HepG2 (cell line): ENCODE measurements at regions not wholly inside any gene's neighbourhood (a gene's known extent, or its start where the extent isn't known, plus 50 kb on each side); places are given as distances from the start of the nearest gene placed in this dataset.

ENCODE experiments used
- CHD2 ChIP-seq: IDR thresholded peaks from 2 replicates; pipeline ENCODE4 v1.6.1; 2011; ENCODE audit warnings: low read depth, low read length, improper control_type of control experiment
- FOXP1 ChIP-seq, 2 experiments: fragments of 450-650 bp in 1 of 2; IDR thresholded peaks; 2 replicates each; pipeline ENCODE4 v1.6.1; 2017 to 2018; ENCODE audit warnings: antibody characterized with exemption in 1 of 2
- HOXA3 ChIP-seq: sonication (generic); formaldehyde crosslinking; IDR thresholded peaks from 2 replicates; pipeline ENCODE4 v1.5.0; 2020; ENCODE audit warnings: missing genetic modification reagents
- IRF2 ChIP-seq: IDR thresholded peaks from 2 replicates; pipeline ENCODE4 v1.6.1; 2018; ENCODE audit warnings: missing genetic modification reagents, missing compliant biosample characterization
- JUN ChIP-seq: sonication (generic); formaldehyde crosslinking; IDR thresholded peaks from 2 replicates; pipeline ENCODE4 v1.4.0; 2020; ENCODE audit warnings: mild to moderate bottlenecking, missing genetic modification reagents
- KDM4B ChIP-seq: sonication (generic); formaldehyde crosslinking; IDR thresholded peaks from 2 replicates; pipeline ENCODE4 v1.4.0; 2020; ENCODE audit warnings: missing genetic modification reagents
- KMT2B ChIP-seq: IDR thresholded peaks from 2 replicates; pipeline ENCODE4 v1.6.1; 2016; ENCODE audit warnings: missing genetic modification reagents, missing compliant biosample characterization
- MED1 ChIP-seq: sonication (generic); formaldehyde crosslinking; IDR thresholded peaks from 2 replicates; pipeline ENCODE4 v1.4.0; 2020; ENCODE audit warnings: missing genetic modification reagents
- SCMH1 ChIP-seq: sonication (generic); formaldehyde crosslinking; IDR thresholded peaks from 2 replicates; pipeline ENCODE4 v1.9.0; 2021; ENCODE audit warnings: missing genetic modification reagents, mild to moderate bottlenecking, borderline replicate concordance
- SIX4 ChIP-seq: sonication (generic); formaldehyde crosslinking; IDR thresholded peaks from 2 replicates; pipeline ENCODE4 v1.4.0; 2020; ENCODE audit warnings: missing genetic modification reagents
- SOX13 ChIP-seq, 3 experiments: fragments of 450-650 bp in 1 of 3; sonication (generic) in 1 of 3; formaldehyde crosslinking in 1 of 3; IDR thresholded peaks in 2 of 3; conservative IDR thresholded peaks in 1 of 3; 2 replicates each; pipeline versions ENCODE4 v1.5.0 to v1.6.1; 2016 to 2020; ENCODE audit warnings: antibody characterized with exemption in 1 of 3, mild to moderate bottlenecking in 1 of 3, missing compliant biosample characterization in 1 of 3, missing genetic modification reagents in 1 of 3, moderate library complexity in 1 of 3
- SP4 ChIP-seq: sonication (generic); formaldehyde crosslinking; IDR thresholded peaks from 2 replicates; pipeline ENCODE4 v1.8.1; 2023; ENCODE audit warnings: mild to moderate bottlenecking, missing genetic modification reagents
- ZNF101 ChIP-seq: sonication (generic); formaldehyde crosslinking; IDR thresholded peaks from 2 replicates; pipeline ENCODE4 v1.4.0; 2020; ENCODE audit warnings: mild to moderate bottlenecking, low read depth, missing genetic modification reagents, borderline replicate concordance
- ZNF251 ChIP-seq: sonication (generic); formaldehyde crosslinking; IDR thresholded peaks from 2 replicates; pipeline ENCODE4 v1.9.0; 2021; ENCODE audit warnings: mild to moderate bottlenecking, missing genetic modification reagents
- ZNF414 ChIP-seq: sonication (generic); formaldehyde crosslinking; IDR thresholded peaks from 2 replicates; pipeline ENCODE4 v1.5.0; 2020; ENCODE audit warnings: missing genetic modification reagents
- ZNF850 ChIP-seq: sonication (generic); formaldehyde crosslinking; conservative IDR thresholded peaks from 2 replicates; pipeline ENCODE4 v1.9.0; 2021; ENCODE audit warnings: mild to moderate bottlenecking, missing genetic modification reagents
- ZSCAN5A ChIP-seq: sonication (generic); formaldehyde crosslinking; IDR thresholded peaks from 2 replicates; pipeline ENCODE4 v1.8.0; 2022; ENCODE audit warnings: mild to moderate bottlenecking, missing genetic modification reagents, borderline replicate concordance
- TF ChIP-seq, protein P1 (sequence below): sonication (generic); formaldehyde crosslinking; IDR thresholded peaks from 2 replicates; pipeline ENCODE4 v1.4.0; 2020; ENCODE audit warnings: missing genetic modification reagents, borderline replicate concordance
- TF ChIP-seq, protein P2 (sequence below), 2 experiments: sonication (generic) in 1 of 2; formaldehyde crosslinking in 1 of 2; IDR thresholded peaks; 2 replicates each; pipeline versions ENCODE4 v1.4.0 to v1.6.1; 2018 to 2020; ENCODE audit warnings: missing genetic modification reagents in 2 of 2, borderline replicate concordance in 1 of 2, low read depth in 1 of 2, mild to moderate bottlenecking in 1 of 2, missing biosample characterization in 1 of 2

DNA sequence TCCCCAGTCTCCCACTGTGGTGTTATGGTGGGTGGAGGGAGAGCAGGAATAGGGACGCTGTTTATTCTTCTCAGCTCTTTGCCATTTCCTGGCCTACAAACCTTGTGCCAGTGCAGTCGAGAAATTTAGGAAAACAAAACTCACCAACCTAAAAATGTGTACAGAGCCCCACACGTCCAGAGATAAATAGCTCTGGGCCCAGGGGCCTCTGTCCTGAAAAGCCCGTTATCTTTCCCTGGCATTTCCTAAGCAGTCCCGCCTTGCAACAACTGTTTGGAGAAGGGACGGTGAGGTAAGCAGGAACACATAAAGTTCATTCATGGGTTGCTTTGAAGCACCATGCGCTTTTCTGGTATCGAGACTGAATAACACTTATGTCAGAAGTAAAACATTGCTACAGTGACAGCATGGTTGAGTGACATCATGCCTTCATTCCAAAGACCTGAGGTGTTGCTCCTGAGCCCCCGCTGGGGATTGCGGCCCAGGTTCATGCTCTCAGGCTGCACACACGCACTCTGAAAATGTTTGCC lies 80.1 kb upstream of the NXT1 start (continued):
- TF ChIP-seq ZSCAN5A (CRISPR knock-in tag) (0 out of 2 replicates have a peak, but pooled peaks have one; percentile 8), ZNF414 (CRISPR knock-in tag) (no peak), SCMH1 (CRISPR knock-in tag) (no peak), KDM4B (CRISPR knock-in tag) (no peak), CHD2 (no peak), IRF2 (CRISPR knock-in tag) (0 out of 2 replicates have a peak, but pooled peaks have one; percentile 18), FOXP1 (IDR thresholded peaks at IDR 0.05) (no peak), FOXP1 (CRISPR knock-in tag; IDR thresholded peaks at IDR 0.05) (peak; percentile 78), KMT2B (0 out of 2 replicates have a peak, but pooled peaks have one; percentile 37), MED1 (CRISPR knock-in tag) (peak; percentile 55), SOX13 (IDR thresholded peaks at IDR 0.05) (no peak), SOX13 (CRISPR knock-in tag; conservative IDR thresholded peaks at IDR 0.05 in 1 of 2, IDR thresholded peaks at IDR 0.05 in 1 of 2) (peak in 1 of 2 experiments; percentile 62; a peak in 2 of 4 replicates), ZNF251 (CRISPR knock-in tag) (no peak), JUN (peak; percentile 97), ZNF101 (no peak), SIX4 (no peak), ZNF850 (CRISPR knock-in tag) (no peak), SP4 (CRISPR knock-in tag) (peak; percentile 33; the same call in 1 of the 2 replicates), HOXA3 (CRISPR knock-in tag) (peak; percentile 74; the same call in 1 of the 2 replicates)
- TF ChIP-seq, protein P1, sequence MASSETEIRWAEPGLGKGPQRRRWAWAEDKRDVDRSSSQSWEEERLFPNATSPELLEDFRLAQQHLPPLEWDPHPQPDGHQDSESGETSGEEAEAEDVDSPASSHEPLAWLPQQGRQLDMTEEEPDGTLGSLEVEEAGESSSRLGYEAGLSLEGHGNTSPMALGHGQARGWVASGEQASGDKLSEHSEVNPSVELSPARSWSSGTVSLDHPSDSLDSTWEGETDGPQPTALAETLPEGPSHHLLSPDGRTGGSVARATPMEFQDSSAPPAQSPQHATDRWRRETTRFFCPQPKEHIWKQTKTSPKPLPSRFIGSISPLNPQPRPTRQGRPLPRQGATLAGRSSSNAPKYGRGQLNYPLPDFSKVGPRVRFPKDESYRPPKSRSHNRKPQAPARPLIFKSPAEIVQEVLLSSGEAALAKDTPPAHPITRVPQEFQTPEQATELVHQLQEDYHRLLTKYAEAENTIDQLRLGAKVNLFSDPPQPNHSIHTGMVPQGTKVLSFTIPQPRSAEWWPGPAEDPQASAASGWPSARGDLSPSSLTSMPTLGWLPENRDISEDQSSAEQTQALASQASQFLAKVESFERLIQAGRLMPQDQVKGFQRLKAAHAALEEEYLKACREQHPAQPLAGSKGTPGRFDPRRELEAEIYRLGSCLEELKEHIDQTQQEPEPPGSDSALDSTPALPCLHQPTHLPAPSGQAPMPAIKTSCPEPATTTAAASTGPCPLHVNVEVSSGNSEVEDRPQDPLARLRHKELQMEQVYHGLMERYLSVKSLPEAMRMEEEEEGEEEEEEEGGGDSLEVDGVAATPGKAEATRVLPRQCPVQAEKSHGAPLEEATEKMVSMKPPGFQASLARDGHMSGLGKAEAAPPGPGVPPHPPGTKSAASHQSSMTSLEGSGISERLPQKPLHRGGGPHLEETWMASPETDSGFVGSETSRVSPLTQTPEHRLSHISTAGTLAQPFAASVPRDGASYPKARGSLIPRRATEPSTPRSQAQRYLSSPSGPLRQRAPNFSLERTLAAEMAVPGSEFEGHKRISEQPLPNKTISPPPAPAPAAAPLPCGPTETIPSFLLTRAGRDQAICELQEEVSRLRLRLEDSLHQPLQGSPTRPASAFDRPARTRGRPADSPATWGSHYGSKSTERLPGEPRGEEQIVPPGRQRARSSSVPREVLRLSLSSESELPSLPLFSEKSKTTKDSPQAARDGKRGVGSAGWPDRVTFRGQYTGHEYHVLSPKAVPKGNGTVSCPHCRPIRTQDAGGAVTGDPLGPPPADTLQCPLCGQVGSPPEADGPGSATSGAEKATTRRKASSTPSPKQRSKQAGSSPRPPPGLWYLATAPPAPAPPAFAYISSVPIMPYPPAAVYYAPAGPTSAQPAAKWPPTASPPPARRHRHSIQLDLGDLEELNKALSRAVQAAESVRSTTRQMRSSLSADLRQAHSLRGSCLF = no peak
- TF ChIP-seq, protein P2, sequence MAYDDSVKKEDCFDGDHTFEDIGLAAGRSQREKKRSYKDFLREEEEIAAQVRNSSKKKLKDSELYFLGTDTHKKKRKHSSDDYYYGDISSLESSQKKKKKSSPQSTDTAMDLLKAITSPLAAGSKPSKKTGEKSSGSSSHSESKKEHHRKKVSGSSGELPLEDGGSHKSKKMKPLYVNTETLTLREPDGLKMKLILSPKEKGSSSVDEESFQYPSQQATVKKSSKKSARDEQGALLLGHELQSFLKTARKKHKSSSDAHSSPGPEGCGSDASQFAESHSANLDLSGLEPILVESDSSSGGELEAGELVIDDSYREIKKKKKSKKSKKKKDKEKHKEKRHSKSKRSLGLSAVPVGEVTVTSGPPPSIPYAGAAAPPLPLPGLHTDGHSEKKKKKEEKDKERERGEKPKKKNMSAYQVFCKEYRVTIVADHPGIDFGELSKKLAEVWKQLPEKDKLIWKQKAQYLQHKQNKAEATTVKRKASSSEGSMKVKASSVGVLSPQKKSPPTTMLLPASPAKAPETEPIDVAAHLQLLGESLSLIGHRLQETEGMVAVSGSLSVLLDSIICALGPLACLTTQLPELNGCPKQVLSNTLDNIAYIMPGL (CRISPR knock-in tag; IDR thresholded peaks at IDR 0.05; ENCODE audit: borderline replicate concordance in 1 of 2, low read depth in 1 of 2) = no peak
